Vagina (tissue), 2 donors: ENCODE measurements at regions not wholly inside any gene's neighbourhood (a gene's known extent, or its start where the extent isn't known, plus 50 kb on each side); places are given as distances from the start of the nearest gene placed in this dataset.
"Not testable (repeated sequence)": the region's sequence is repeated elsewhere in the genome, so short reads cannot be mapped to it uniquely, and the experiment has no call there.

Source experiments
- DNase-seq, 2 donors: peaks; one replicate each; pipeline ENCODE4 v3.0.0-alpha.2; 2017; ENCODE audit errors: extremely low spot score in 2 of 2
- H3K27ac ChIP-seq: fragments of 200-600 bp; sonication (generic); one replicate; pipeline ENCODE4 v1.5.1; 2019
- H3K27me3 ChIP-seq: fragments of 200-600 bp; sonication (generic); one replicate; pipeline ENCODE4 v1.5.1; 2019
- H3K36me3 ChIP-seq, 2 donors: fragments of 200-600 bp; sonication (generic); one replicate each; pipeline ENCODE4 v1.5.1; 2017 to 2019
- H3K4me1 ChIP-seq: fragments of 200-600 bp; sonication (generic); one replicate; pipeline ENCODE4 v1.5.1; 2019
- H3K4me3 ChIP-seq, 2 donors: fragments of 200-600 bp; sonication (generic); 1 replicate in 1 of 2; 2 replicates in 1 of 2; pipeline ENCODE4 v1.5.1; 2016 to 2019
- H3K9me3 ChIP-seq: fragments of 200-600 bp; sonication (generic); one replicate; pipeline ENCODE4 v1.5.1; 2019
- POLR2A ChIP-seq, 2 donors: fragments of 450-650 bp; IDR thresholded peaks; one replicate each; pipeline ENCODE4 v1.6.1; 2017; ENCODE audit warnings: antibody characterized with exemption in 2 of 2, mild to moderate bottlenecking in 2 of 2, moderate library complexity in 2 of 2
- POLR2AphosphoS5 ChIP-seq, 2 donors: sonication (generic); formaldehyde crosslinking; IDR thresholded peaks; one replicate each; pipeline ENCODE4 v1.9.0; 2017; ENCODE audit warnings: antibody characterized with exemption in 2 of 2, mild to moderate bottlenecking in 2 of 2, low read depth in 1 of 2; ENCODE audit not compliant: insufficient read depth in 1 of 2
- intact Hi-C: fragments of 100-400 bp; cut with DNase I; formaldehyde crosslinking; loops from one replicate; pipeline ENCODE4 v1.15.1; 2023
- TF ChIP-seq, protein P1 (sequence below), 3 experiments: fragments of 450-650 bp in 2 of 3; fragments of 200-600 bp in 1 of 3; sonication (generic) in 1 of 3; IDR thresholded peaks; one replicate each; pipeline ENCODE4 v1.5.1; 2017 to 2019; ENCODE audit warnings: antibody characterized with exemption in 3 of 3, mild to moderate bottlenecking in 2 of 3, moderate library complexity in 2 of 3

DNA sequence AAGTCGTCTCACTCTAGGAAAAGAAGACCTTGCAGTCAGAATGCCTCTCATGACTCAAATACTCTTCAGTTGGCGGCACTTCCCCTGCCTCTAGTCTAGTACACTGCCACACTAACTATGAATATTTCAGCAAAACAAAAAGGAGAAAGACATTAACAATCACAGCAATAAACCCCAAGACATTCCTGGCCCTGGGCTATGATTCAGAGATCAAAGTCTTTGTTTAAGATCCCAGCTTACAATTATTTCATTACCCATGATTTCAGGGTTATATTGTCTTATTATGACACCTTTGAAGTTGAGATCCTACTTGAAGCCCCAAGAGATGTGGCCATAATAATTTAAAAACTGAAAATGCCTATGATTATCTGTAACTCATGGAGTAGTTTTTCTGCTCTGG is 597.5 kb downstream of the REEP3 start:
- no peaks in the 10 kb centered on the region for H3K9me3 ChIP-seq
- H3K27me3 ChIP-seq, result no peaks in the 10 kb centered on the region
- no peaks in the 10 kb centered on the region for H3K4me1 ChIP-seq
- intact Hi-C loops, result no loop called here
- no peak overlapping the region for H3K27ac ChIP-seq
- H3K4me3 ChIP-seq, result no peak overlapping the region
- H3K36me3 ChIP-seq, result no peaks in the 10 kb centered on the region
- no peak for TF ChIP-seq POLR2A (IDR thresholded peaks at IDR 0.05)
- TF ChIP-seq, protein P1, sequence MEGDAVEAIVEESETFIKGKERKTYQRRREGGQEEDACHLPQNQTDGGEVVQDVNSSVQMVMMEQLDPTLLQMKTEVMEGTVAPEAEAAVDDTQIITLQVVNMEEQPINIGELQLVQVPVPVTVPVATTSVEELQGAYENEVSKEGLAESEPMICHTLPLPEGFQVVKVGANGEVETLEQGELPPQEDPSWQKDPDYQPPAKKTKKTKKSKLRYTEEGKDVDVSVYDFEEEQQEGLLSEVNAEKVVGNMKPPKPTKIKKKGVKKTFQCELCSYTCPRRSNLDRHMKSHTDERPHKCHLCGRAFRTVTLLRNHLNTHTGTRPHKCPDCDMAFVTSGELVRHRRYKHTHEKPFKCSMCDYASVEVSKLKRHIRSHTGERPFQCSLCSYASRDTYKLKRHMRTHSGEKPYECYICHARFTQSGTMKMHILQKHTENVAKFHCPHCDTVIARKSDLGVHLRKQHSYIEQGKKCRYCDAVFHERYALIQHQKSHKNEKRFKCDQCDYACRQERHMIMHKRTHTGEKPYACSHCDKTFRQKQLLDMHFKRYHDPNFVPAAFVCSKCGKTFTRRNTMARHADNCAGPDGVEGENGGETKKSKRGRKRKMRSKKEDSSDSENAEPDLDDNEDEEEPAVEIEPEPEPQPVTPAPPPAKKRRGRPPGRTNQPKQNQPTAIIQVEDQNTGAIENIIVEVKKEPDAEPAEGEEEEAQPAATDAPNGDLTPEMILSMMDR (IDR thresholded peaks at IDR 0.05), result no peak
- no peak for TF ChIP-seq POLR2AphosphoS5 (IDR thresholded peaks at IDR 0.05; ENCODE audit: insufficient read depth in 1 of 2, low read depth in 1 of 2)
- DNase-seq, result no peak

DNA sequence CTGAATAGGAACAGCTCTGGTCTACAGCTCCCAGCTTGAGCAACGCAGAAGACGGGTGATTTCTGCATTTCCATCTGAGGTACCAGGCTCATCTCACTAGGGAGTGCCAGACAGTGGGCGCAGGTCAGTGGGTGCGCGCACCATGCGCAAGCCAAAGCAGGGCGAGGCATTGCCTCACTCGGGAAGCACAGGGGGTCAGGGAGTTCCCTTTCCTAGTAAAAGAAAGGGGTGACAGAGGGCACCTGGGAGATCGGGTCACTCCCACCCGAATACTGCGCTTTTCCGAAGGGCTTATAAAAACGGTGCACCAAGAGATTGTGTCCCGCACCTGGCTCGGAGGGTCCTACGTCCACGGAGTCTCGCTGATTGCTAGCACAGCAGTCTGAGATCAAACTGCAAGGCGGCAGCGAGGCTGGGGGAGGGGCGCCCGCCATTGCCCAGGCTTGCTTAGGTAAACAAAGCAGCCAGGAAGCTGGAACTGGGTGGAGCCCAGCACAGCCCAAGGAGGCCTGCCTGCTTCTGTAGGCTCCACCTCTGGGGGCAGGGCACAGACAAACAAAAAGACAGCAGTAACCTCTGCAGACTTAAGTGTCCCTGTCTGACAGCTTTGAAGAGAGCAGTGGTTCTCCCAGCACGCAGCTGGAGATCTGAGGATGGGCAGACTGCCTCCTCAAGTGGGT is 599.2 kb downstream of the REEP3 start:
- H3K36me3 ChIP-seq, H3K27me3 ChIP-seq, DNase-seq, H3K4me1 ChIP-seq, intact Hi-C loops, H3K9me3 ChIP-seq, H3K4me3 ChIP-seq, H3K27ac ChIP-seq: not testable (repeated sequence)

DNA sequence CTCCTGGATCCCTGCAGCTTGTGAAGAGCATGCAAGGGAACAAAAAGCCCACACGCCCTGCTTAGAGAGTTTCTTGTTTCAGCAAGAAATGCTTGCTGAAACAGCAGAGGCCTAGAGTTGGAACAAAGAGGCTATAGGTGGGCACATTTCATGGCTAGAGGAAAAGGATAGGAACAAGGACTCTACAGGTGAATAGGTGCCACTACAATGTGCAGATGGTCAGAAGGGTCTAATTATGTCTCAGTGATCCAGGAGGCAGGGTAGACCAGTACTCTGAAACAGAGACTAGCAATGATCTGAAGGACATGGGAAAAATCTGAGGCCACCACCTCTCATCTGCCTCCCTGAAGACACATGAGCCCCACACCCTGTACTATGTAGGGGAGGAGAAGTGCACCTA is 609.0 kb downstream of the REEP3 start:
- Histone ChIP-seq H3K36me3 (no peaks in the 10 kb centered on the region), H3K4me1 (no peaks in the 10 kb centered on the region), H3K27ac (no peak overlapping the region), H3K9me3 (no peaks in the 10 kb centered on the region), H3K4me3 (no peak overlapping the region), H3K27me3 (no peaks in the 10 kb centered on the region)
- TF ChIP-seq POLR2A (IDR thresholded peaks at IDR 0.05) (no peak), POLR2AphosphoS5 (IDR thresholded peaks at IDR 0.05; ENCODE audit: insufficient read depth in 1 of 2, low read depth in 1 of 2) (no peak)
- TF ChIP-seq, protein P1 (IDR thresholded peaks at IDR 0.05), result no peak
- intact Hi-C loops, result no loop called here
- DNase-seq, result no peak

DNA sequence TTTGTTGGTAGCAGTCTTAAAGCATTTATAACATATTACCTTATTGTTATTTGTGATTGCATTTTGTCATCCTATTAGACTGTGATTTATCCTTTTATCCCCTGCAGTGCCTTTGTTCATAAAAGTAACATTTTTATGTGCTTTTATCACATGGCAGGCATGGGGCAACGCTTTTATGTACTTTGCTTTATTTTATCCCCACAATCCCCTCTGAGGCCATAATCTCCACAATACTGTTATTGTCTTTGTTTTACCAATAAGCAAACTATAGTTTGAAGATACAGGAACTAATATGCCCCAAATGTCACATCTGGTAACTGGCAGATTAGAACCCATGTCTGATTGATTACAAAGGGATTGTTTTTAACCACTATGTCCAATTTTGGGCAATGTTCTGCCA is 613.5 kb downstream of the REEP3 start:
- TF ChIP-seq, protein P1 (IDR thresholded peaks at IDR 0.05), result no peak
- TF ChIP-seq POLR2AphosphoS5 (IDR thresholded peaks at IDR 0.05; ENCODE audit: insufficient read depth in 1 of 2, low read depth in 1 of 2) (no peak), POLR2A (IDR thresholded peaks at IDR 0.05) (no peak)
- Histone ChIP-seq H3K27ac (no peak overlapping the region), H3K4me1 (no peaks in the 10 kb centered on the region), H3K27me3 (no peaks in the 10 kb centered on the region), H3K4me3 (no peak overlapping the region), H3K36me3 (no peaks in the 10 kb centered on the region), H3K9me3 (no peaks in the 10 kb centered on the region)
- intact Hi-C loops, result no loop called here
- DNase-seq, result no peak

DNA sequence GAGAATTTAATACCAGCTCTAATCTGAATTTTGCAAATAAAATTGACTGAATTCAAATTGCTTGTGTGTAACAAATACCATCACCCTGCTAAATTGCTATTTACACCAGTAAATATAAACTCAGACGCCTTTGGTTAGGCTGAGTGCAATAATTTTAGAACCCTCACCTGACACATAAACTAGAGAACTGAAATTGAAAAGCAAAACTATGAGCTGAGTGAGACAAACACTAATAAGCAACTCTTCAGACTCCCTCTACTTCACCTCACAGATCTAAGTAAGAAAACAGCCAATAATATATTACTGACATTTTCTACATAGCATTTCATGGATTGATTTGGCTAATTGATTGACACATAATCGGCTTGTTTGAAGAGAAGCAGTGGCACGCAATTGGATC is 621.2 kb downstream of the REEP3 start:
- TF ChIP-seq, protein P1 (IDR thresholded peaks at IDR 0.05), result no peak
- TF ChIP-seq POLR2AphosphoS5 (IDR thresholded peaks at IDR 0.05; ENCODE audit: insufficient read depth in 1 of 2, low read depth in 1 of 2), result no peak
- no peak for TF ChIP-seq POLR2A (IDR thresholded peaks at IDR 0.05)
- intact Hi-C loops, result no loop called here
- Histone ChIP-seq H3K27me3 (no peaks in the 10 kb centered on the region), H3K4me1 (no peaks in the 10 kb centered on the region), H3K27ac (no peak overlapping the region), H3K4me3 (no peak overlapping the region), H3K36me3 (no peaks in the 10 kb centered on the region), H3K9me3 (no peaks in the 10 kb centered on the region)
- no peak for DNase-seq
